Tibial artery (tissue), 4 donors: ENCODE measurements at regions not wholly inside any gene's neighbourhood (a gene's known extent, or its start where the extent isn't known, plus 50 kb on each side); places are given as distances from the start of the nearest gene placed in this dataset.

Experiments used
- DNase-seq, 2 donors: peaks; one replicate each; pipeline ENCODE4 v3.0.0-alpha.2; 2019
- H3K27ac ChIP-seq, 2 donors: fragments of 200-600 bp; sonication (generic) in 1 of 2; 1 replicate in 1 of 2; 2 replicates in 1 of 2; pipeline ENCODE4 v1.5.1; 2018 to 2019; ENCODE audit warnings: mild to moderate bottlenecking in 1 of 2
- H3K27me3 ChIP-seq, 2 donors: fragments of 200-600 bp; sonication (generic) in 1 of 2; one replicate each; pipeline versions ENCODE4 v1.5.1 to v1.6.0; 2016 to 2019
- H3K36me3 ChIP-seq, 3 donors: fragments of 200-600 bp; sonication (generic) in 2 of 3; one replicate each; pipeline ENCODE4 v1.5.1; 2016 to 2019; ENCODE audit warnings: mild to moderate bottlenecking in 2 of 3
- H3K4me1 ChIP-seq, 4 donors: fragments of 200-600 bp; sonication (generic) in 2 of 4; 1 replicate in 3 of 4; 2 replicates in 1 of 4; pipeline ENCODE4 v1.5.1; 2016 to 2019
- H3K4me3 ChIP-seq, 2 donors: fragments of 200-600 bp; sonication (generic) in 1 of 2; 1 replicate in 1 of 2; 2 replicates in 1 of 2; pipeline ENCODE4 v1.5.1; 2018 to 2019; ENCODE audit warnings: mild to moderate bottlenecking in 2 of 2
- H3K9me3 ChIP-seq, 3 donors: fragments of 200-600 bp; sonication (generic) in 1 of 3; one replicate each; pipeline ENCODE4 v1.5.1; 2016 to 2019
- CTCF ChIP-seq, 2 experiments: fragments of 200-600 bp in 1 of 2; fragments of 450-650 bp in 1 of 2; IDR thresholded peaks; one replicate each; pipeline ENCODE4 v1.5.1; 2017 to 2019; ENCODE audit warnings: antibody characterized with exemption in 2 of 2, mild to moderate bottlenecking in 1 of 2, moderate library complexity in 1 of 2
- intact Hi-C: fragments of 100-400 bp; cut with DNase I; formaldehyde crosslinking; loops from one replicate; pipeline ENCODE4 v1.15.0; 2023; ENCODE audit warnings: low total_unique reads

GRCh38 chr4:111466811-111467604, 678.2 kb upstream of the FAM241A start:
- no peak for TF ChIP-seq CTCF (IDR thresholded peaks at IDR 0.05)
- DNase-seq, result no peak
- H3K4me3 ChIP-seq, result no peak overlapping the region
- no peaks in the 10 kb centered on the region for H3K4me1 ChIP-seq
- H3K9me3 ChIP-seq, result peaks cover 0 to 6% (median 0%) of the 10 kb centered on the region in 3 donors
- H3K27me3 ChIP-seq, result no peaks in the 10 kb centered on the region
- intact Hi-C loops, result no loop called here
- H3K27ac ChIP-seq, result no peak overlapping the region
- no peaks in the 10 kb centered on the region for H3K36me3 ChIP-seq

GRCh38 chr4:111475001-111475400, 670.3 kb upstream of the FAM241A start:
- peak; percentile 32 to 36 for TF ChIP-seq CTCF (IDR thresholded peaks at IDR 0.05)
- no peak for DNase-seq
- Histone ChIP-seq H3K4me3 (no peak overlapping the region), H3K4me1 (no peaks in the 10 kb centered on the region), H3K36me3 (no peaks in the 10 kb centered on the region), H3K27ac (no peak overlapping the region), H3K27me3 (no peaks in the 10 kb centered on the region), H3K9me3 (no peaks in the 10 kb centered on the region)
- intact Hi-C loops, result no loop called here

GRCh38 chr4:111475666-111476065, 669.6 kb upstream of the FAM241A start:
- H3K27me3 ChIP-seq, result no peaks in the 10 kb centered on the region
- no peaks in the 10 kb centered on the region for H3K4me1 ChIP-seq
- no peak overlapping the region for H3K4me3 ChIP-seq
- TF ChIP-seq CTCF (IDR thresholded peaks at IDR 0.05), result no peak
- no peak overlapping the region for H3K27ac ChIP-seq
- H3K36me3 ChIP-seq, result no peaks in the 10 kb centered on the region
- no peak for DNase-seq
- no peaks in the 10 kb centered on the region for H3K9me3 ChIP-seq
- intact Hi-C loops, result no loop called here

GRCh38 chr4:111480510-111480909, 664.7 kb upstream of the FAM241A start:
- Histone ChIP-seq H3K9me3 (no peaks in the 10 kb centered on the region), H3K4me3 (no peak overlapping the region), H3K4me1 (no peaks in the 10 kb centered on the region), H3K27ac (no peak overlapping the region), H3K27me3 (no peaks in the 10 kb centered on the region), H3K36me3 (no peaks in the 10 kb centered on the region)
- no peak for DNase-seq
- no peak for TF ChIP-seq CTCF (IDR thresholded peaks at IDR 0.05)
- intact Hi-C loops, result no loop called here

- Histone ChIP-seq H3K4me1 (no peaks in the 10 kb centered on the region), H3K27ac (no peak overlapping the region), H3K9me3 (no peaks in the 10 kb centered on the region), H3K4me3 (no peak overlapping the region), H3K27me3 (no peaks in the 10 kb centered on the region), H3K36me3 (no peaks in the 10 kb centered on the region)
- no peak for TF ChIP-seq CTCF (IDR thresholded peaks at IDR 0.05)
- no peak for DNase-seq
- intact Hi-C loops, result no loop called here
Measured at GRCh38 chr4:111483375-111484169, 661.7 kb upstream of the FAM241A start.
